GM12891 (cell line): ENCODE measurements at regions not wholly inside any gene's neighbourhood (a gene's known extent, or its start where the extent isn't known, plus 50 kb on each side); places are given as distances from the start of the nearest gene placed in this dataset.

ENCODE experiments used
- POLR2A ChIP-seq: IDR thresholded peaks from 2 replicates; pipeline ENCODE4 v1.6.1; 2011; ENCODE audit warnings: low read depth, low read length, control low read depth
- POLR2AphosphoS5 ChIP-seq: IDR thresholded peaks from 2 replicates; pipeline ENCODE4 v1.6.1; 2011; ENCODE audit warnings: low read depth, low read length, control low read depth

GRCh38 chr4:97479388-97479787, 663.9 kb downstream of the STPG2 start:
- TF ChIP-seq POLR2A (no peak), POLR2AphosphoS5 (no peak)
